Gastrocnemius medialis (tissue), 4 donors: ENCODE measurements at regions not wholly inside any gene's neighbourhood (a gene's known extent, or its start where the extent isn't known, plus 50 kb on each side); places are given as distances from the start of the nearest gene placed in this dataset.

ENCODE experiments used
- CTCF ChIP-seq, 5 experiments: fragments of 450-650 bp in 3 of 5; fragments of 200-600 bp in 2 of 5; sonication (generic) in 2 of 5; IDR thresholded peaks in 4 of 5; conservative IDR thresholded peaks in 1 of 5; 1 replicate in 4 of 5; 2 replicates in 1 of 5; pipeline ENCODE4 v1.5.1; 2016 to 2019; ENCODE audit warnings: antibody characterized with exemption in 5 of 5, mild to moderate bottlenecking in 3 of 5, moderate library complexity in 3 of 5
- POLR2A ChIP-seq, 2 donors: fragments of 450-650 bp; IDR thresholded peaks; one replicate each; pipeline ENCODE4 v1.6.1; 2017; ENCODE audit warnings: antibody characterized with exemption in 2 of 2, mild to moderate bottlenecking in 2 of 2, moderate library complexity in 2 of 2

- TF ChIP-seq CTCF (IDR thresholded peaks at IDR 0.05 in 4 of 5, conservative IDR thresholded peaks at IDR 0.05 in 1 of 5) (no peak), POLR2A (IDR thresholded peaks at IDR 0.05) (no peak)
Observed at GRCh38 chr3:65231544-65231943, 543.7 kb upstream of the ADAMTS9 start.
